Astrocyte (in vitro differentiated cells and primary cell): ENCODE measurements at regions not wholly inside any gene's neighbourhood (a gene's known extent, or its start where the extent isn't known, plus 50 kb on each side); places are given as distances from the start of the nearest gene placed in this dataset.

ENCODE experiments used
- CTCF ChIP-seq: IDR thresholded peaks from 2 replicates; pipeline ENCODE4 v1.5.1; 2011; ENCODE audit warnings: low read depth, mild to moderate bottlenecking, inconsistent platforms, low read length, moderate library complexity; ENCODE audit not compliant: insufficient read depth
- EZH2 ChIP-seq: IDR thresholded peaks from 2 replicates; pipeline ENCODE4 v1.6.1; 2012; ENCODE audit warnings: mild to moderate bottlenecking, low read length, inconsistent platforms; ENCODE audit not compliant: insufficient read depth

- TF ChIP-seq CTCF (no peak), EZH2 (no peak)
These were observed 122.1 kb upstream of the NRXN3 start for GRCh38 chr14:78048120-78048519.
